HG02870 (cell line): ENCODE measurements at regions not wholly inside any gene's neighbourhood (a gene's known extent, or its start where the extent isn't known, plus 50 kb on each side); places are given as distances from the start of the nearest gene placed in this dataset.
"Not testable (repeated sequence)": the region's sequence is repeated elsewhere in the genome, so short reads cannot be mapped to it uniquely, and the experiment has no call there.

Experiments
- ATAC-seq: cut with Tn5 transposase; IDR thresholded peaks from one replicate; pipeline ENCODE4 v1.9.1; 2021; ENCODE audit warnings: mild to moderate bottlenecking, moderate library complexity; ENCODE audit not compliant: unreplicated experiment

- ATAC-seq = no peak
Observed at GRCh38 chr18:54433368-54433767, 75.7 kb downstream of the C18orf54 start.

GRCh38 chr18:54433857-54434256, 76.2 kb downstream of the C18orf54 start:
- no peak for ATAC-seq

GRCh38 chr18:54434453-54434852, 76.7 kb downstream of the C18orf54 start:
- no peak for ATAC-seq

GRCh38 chr18:54436501-54436900, 78.8 kb downstream of the C18orf54 start:
- ATAC-seq = no peak

GRCh38 chr18:54440292-54440691, 82.6 kb downstream of the C18orf54 start:
- ATAC-seq = no peak

- ATAC-seq = peak; percentile 85
Observed at GRCh38 chr18:54444319-54444914, 86.7 kb downstream of the C18orf54 start.

GRCh38 chr18:54453996-54454395, 96.3 kb downstream of the C18orf54 start:
- ATAC-seq = no peak

- ATAC-seq = no peak
Observed at GRCh38 chr18:54465502-54465901, 107.8 kb downstream of the C18orf54 start.

- no peak for ATAC-seq
Observed at GRCh38 chr18:54466248-54467005, 108.7 kb downstream of the C18orf54 start.

GRCh38 chr18:54479365-54479764, 111.7 kb upstream of the DYNAP start:
- no peak for ATAC-seq

- ATAC-seq = no peak
Observed at GRCh38 chr18:54480616-54481015, 110.4 kb upstream of the DYNAP start.

GRCh38 chr18:54502451-54502850, 88.6 kb upstream of the DYNAP start:
- not testable (repeated sequence) for ATAC-seq

- no peak for ATAC-seq
Observed at GRCh38 chr18:54503131-54503894, 87.7 kb upstream of the DYNAP start.

GRCh38 chr18:54506516-54507261, 84.4 kb upstream of the DYNAP start:
- peak; percentile 74 for ATAC-seq

- ATAC-seq = no peak
Observed at GRCh38 chr18:54509793-54510192, 81.3 kb upstream of the DYNAP start.

- ATAC-seq = no peak
Observed at GRCh38 chr18:54515149-54515548, 75.9 kb upstream of the DYNAP start.

- ATAC-seq = no peak
Observed at GRCh38 chr18:54517521-54517920, 73.5 kb upstream of the DYNAP start.

GRCh38 chr18:54521846-54522245, 69.2 kb upstream of the DYNAP start:
- no peak for ATAC-seq

GRCh38 chr18:54528942-54529376, 62.1 kb upstream of the DYNAP start:
- ATAC-seq = no peak

GRCh38 chr18:54529444-54529843, 61.6 kb upstream of the DYNAP start:
- no peak for ATAC-seq

GRCh38 chr18:54530285-54530684, 60.8 kb upstream of the DYNAP start:
- ATAC-seq = no peak
